ENCODE measurements at regions not wholly inside any gene's neighbourhood (a gene's known extent, or its start where the extent isn't known, plus 50 kb on each side); places are given as distances from the start of the nearest gene placed in this dataset.

DNA sequence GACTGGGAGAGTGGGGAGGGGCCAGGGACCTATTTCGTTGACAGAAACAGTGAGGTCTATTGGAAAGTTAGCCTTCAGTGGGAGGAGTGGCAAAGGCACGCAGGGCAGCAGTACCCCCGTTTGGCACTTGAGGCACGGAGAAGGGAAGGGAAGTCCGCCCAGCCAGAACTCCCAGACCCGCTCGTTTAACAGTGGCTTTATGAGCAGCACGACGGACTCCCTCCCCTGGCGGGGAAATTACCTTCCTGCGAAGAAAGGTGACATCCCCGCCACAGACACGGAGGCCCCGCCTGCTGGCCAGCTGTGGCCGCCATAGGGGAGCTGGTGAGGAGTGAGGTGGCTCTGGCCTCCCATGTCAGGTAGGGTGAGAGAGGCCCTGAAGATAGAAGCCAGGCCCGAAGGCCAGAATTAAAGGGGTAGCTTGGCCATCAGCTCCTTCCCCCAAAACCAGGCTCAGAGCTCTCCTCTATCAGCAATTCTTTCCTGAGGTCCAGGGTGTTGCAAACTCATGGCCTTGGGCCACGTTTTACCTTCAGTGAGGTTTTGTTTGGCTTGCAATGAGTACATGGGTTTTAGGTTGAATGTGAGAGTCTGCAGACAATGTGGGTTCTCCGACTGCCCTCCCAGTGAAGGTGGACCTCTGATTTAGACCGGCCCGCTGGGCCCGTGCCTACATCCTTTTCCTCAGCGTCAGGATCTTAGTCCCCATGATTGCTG is 123.7 kb downstream of the MRPL14 start (continued):
- TF ChIP-seq GRHL1 (CRISPR knock-in tag; conservative IDR thresholded peaks at IDR 0.05) (no peak), MLLT10 (CRISPR knock-in tag; IDR thresholded peaks at IDR 0.05) (no peak), BCLAF1 (IDR thresholded peaks at IDR 0.05) (no peak), BORCS8-MEF2B (CRISPR knock-in tag; IDR thresholded peaks at IDR 0.05) (no peak; the same call in 1 of the 2 replicates), HES4 (CRISPR knock-in tag; IDR thresholded peaks at IDR 0.05; ENCODE audit: borderline replicate concordance) (no peak)
- TF ChIP-seq, protein P1, sequence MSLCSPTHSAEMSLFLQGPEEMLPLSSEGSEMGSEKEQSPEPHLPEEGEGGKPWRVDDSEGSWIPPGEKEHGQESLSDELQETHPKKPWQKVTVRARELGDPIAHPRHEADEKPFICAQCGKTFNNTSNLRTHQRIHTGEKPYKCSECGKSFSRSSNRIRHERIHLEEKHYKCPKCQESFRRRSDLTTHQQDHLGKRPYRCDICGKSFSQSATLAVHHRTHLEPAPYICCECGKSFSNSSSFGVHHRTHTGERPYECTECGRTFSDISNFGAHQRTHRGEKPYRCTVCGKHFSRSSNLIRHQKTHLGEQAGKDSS (CRISPR knock-in tag; IDR thresholded peaks at IDR 0.05; ENCODE audit: borderline replicate concordance, low read depth), result 0 out of 2 replicates have a peak, but pooled peaks have one; percentile 28
